ENCODE measurements at regions not wholly inside any gene's neighbourhood (a gene's known extent, or its start where the extent isn't known, plus 50 kb on each side); places are given as distances from the start of the nearest gene placed in this dataset.

DNA sequence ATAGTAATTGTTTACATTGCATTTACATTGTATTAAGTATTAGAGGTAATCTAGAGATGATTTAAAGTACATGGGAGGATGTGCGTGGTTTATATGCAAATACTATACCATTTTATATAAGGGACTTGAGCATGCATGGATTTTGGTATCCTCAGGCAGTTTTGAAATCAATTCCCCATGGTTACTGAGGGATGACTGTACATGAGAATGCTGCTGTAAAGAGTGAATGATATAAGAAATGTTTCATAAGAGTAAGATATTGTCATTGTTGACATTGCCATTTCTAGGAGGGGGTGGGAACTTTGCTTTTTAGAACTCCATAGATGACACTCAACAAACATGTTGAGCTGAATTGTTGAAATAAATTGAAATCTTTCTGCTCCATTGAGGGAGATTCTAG, 185.0 kb downstream of the SEMA6A start:
- no peak overlapping the region for H2AFZ ChIP-seq (ENCODE audit: low read depth)
- H3F3A ChIP-seq (replicated peaks; ENCODE audit: insufficient read depth): no peaks in the 10 kb centered on the region
- no peaks in the 10 kb centered on the region for H4K20me1 ChIP-seq (ENCODE audit: insufficient read depth)
- 54% methylated on average over 1 of the region's 1 CpG for WGBS (ENCODE audit: low lambda C conversion rate)
- H3K4me2 ChIP-seq: no peak overlapping the region
- no peaks in the 10 kb centered on the region for H3K9me2 ChIP-seq
- H3K4me3 ChIP-seq (ENCODE audit: low read depth in 2 of 2, low read length in 1 of 2): no peak overlapping the region
- DNase-seq: no peak
- no peaks in the 10 kb centered on the region for H3K79me2 ChIP-seq (ENCODE audit: insufficient read depth)
- no peak for TF ChIP-seq FOXJ3 (CRISPR knock-in tag; IDR thresholded peaks at IDR 0.05)
- no peaks in the 10 kb centered on the region for H3K4me1 ChIP-seq (ENCODE audit: control insufficient read depth in 1 of 2, insufficient read depth in 2 of 2, low read depth in 1 of 2, low read length in 1 of 2)
- H3K27me3 ChIP-seq (ENCODE audit: insufficient read depth): no peaks in the 10 kb centered on the region
- POLR2A ChIA-PET: no interaction called here
- no peak overlapping the region for H3K9ac ChIP-seq
- no peaks in the 10 kb centered on the region for H3K36me3 ChIP-seq (replicated peaks in 1 of 2; ENCODE audit: control insufficient read depth in 1 of 2, insufficient read depth in 2 of 2, low read length in 1 of 2)
- no peak overlapping the region for H3K27ac ChIP-seq (ENCODE audit: low read depth in 2 of 2, low read length in 1 of 2)
- H3K9me3 ChIP-seq: no peaks in the 10 kb centered on the region
- CTCF ChIA-PET: no interaction called here

GRCh38 chr5:116388564-116389258, 185.9 kb downstream of the SEMA6A start:
- H3K27ac ChIP-seq (ENCODE audit: low read depth in 2 of 2, low read length in 1 of 2): no peak overlapping the region
- ChIA-PET CTCF (no interaction called here), POLR2A (no interaction called here)
- H3K27me3 ChIP-seq (ENCODE audit: insufficient read depth): no peaks in the 10 kb centered on the region
- 82% methylated on average over 11 of the region's 11 CpGs for WGBS (ENCODE audit: low lambda C conversion rate)
- H3K4me1 ChIP-seq (ENCODE audit: control insufficient read depth in 1 of 2, insufficient read depth in 2 of 2, low read depth in 1 of 2, low read length in 1 of 2): no peaks in the 10 kb centered on the region
- no peak for DNase-seq
- no peaks in the 10 kb centered on the region for H4K20me1 ChIP-seq (ENCODE audit: insufficient read depth)
- H2AFZ ChIP-seq (ENCODE audit: low read depth): no peak overlapping the region
- H3K9ac ChIP-seq: no peak overlapping the region
- no peak overlapping the region for H3K4me2 ChIP-seq
- H3K79me2 ChIP-seq (ENCODE audit: insufficient read depth): no peaks in the 10 kb centered on the region
- no peaks in the 10 kb centered on the region for H3F3A ChIP-seq (replicated peaks; ENCODE audit: insufficient read depth)
- no peaks in the 10 kb centered on the region for H3K36me3 ChIP-seq (replicated peaks in 1 of 2; ENCODE audit: control insufficient read depth in 1 of 2, insufficient read depth in 2 of 2, low read length in 1 of 2)
- no peaks in the 10 kb centered on the region for H3K9me2 ChIP-seq
- TF ChIP-seq RCOR1 (IDR thresholded peaks at IDR 0.05; ENCODE audit: low read length) (no peak), RAD21 (IDR thresholded peaks at IDR 0.05; ENCODE audit: low read length) (no peak), FOSL2 (IDR thresholded peaks at IDR 0.05; ENCODE audit: borderline replicate concordance, low read depth) (no peak), FOXJ3 (CRISPR knock-in tag; IDR thresholded peaks at IDR 0.05) (no peak), USF2 (IDR thresholded peaks at IDR 0.05; ENCODE audit: borderline replicate concordance, low read depth, low read length) (no peak), TAF1 (IDR thresholded peaks at IDR 0.05; ENCODE audit: borderline replicate concordance, low read depth, low read length) (no peak), SIN3A (IDR thresholded peaks at IDR 0.05; ENCODE audit: borderline replicate concordance, low read depth, low read length) (no peak), NFIC (IDR thresholded peaks at IDR 0.05; ENCODE audit: borderline replicate concordance) (no peak), CHD2 (IDR thresholded peaks at IDR 0.05; ENCODE audit: low read length, partially characterized antibody) (no peak), POLR2AphosphoS5 (IDR thresholded peaks at IDR 0.05; ENCODE audit: low read depth, low read length) (no peak), CTCF (IDR thresholded peaks at IDR 0.05) (no peak), GABPA (IDR thresholded peaks at IDR 0.05; ENCODE audit: low read depth) (no peak), ELF1 (IDR thresholded peaks at IDR 0.05) (no peak)
- TF ChIP-seq, protein P1, sequence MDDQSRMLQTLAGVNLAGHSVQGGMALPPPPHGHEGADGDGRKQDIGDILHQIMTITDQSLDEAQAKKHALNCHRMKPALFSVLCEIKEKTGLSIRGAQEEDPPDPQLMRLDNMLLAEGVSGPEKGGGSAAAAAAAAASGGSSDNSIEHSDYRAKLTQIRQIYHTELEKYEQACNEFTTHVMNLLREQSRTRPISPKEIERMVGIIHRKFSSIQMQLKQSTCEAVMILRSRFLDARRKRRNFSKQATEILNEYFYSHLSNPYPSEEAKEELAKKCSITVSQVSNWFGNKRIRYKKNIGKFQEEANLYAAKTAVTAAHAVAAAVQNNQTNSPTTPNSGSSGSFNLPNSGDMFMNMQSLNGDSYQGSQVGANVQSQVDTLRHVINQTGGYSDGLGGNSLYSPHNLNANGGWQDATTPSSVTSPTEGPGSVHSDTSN (IDR thresholded peaks at IDR 0.05): no peak
- H3K4me3 ChIP-seq (ENCODE audit: low read depth in 2 of 2, low read length in 1 of 2): no peak overlapping the region
- no peaks in the 10 kb centered on the region for H3K9me3 ChIP-seq

Measured in SK-N-SH (cell line).